HS-27A (cell line): ENCODE measurements at regions not wholly inside any gene's neighbourhood (a gene's known extent, or its start where the extent isn't known, plus 50 kb on each side); places are given as distances from the start of the nearest gene placed in this dataset.
"Not testable (repeated sequence)": the region's sequence is repeated elsewhere in the genome, so short reads cannot be mapped to it uniquely, and the experiment has no call there.

Experiments
- DNase-seq: peaks from one replicate; pipeline ENCODE4 v3.0.0-alpha.2; 2012; ENCODE audit warnings: low read depth, missing footprints

DNA sequence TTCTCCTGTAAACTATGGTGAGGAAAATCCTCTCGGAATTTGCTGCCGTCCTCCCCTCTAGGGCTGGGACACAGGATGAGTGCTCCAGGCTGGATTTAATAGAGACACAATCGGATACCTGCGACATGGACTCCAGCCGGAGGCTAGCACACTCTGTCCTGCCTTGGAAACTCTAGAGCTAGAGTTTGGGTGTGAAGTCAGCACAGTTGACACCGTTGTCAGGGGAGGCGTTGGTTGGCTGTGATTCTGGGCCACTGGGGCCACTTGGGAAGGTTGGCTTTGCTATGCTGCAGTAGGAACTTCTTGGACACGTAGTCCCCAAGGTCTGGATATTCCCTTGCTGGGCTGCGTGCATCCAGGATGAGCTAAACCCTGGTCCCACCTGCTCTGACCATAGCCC, 169.4 kb downstream of the NRN1 start:
- DNase-seq, result no peak

- not testable (repeated sequence) for DNase-seq
Measured at GRCh38 chr6:5836597-5836996, 170.1 kb downstream of the NRN1 start.

GRCh38 chr6:5833120-5833519, 173.6 kb downstream of the NRN1 start:
- no peak for DNase-seq

DNA sequence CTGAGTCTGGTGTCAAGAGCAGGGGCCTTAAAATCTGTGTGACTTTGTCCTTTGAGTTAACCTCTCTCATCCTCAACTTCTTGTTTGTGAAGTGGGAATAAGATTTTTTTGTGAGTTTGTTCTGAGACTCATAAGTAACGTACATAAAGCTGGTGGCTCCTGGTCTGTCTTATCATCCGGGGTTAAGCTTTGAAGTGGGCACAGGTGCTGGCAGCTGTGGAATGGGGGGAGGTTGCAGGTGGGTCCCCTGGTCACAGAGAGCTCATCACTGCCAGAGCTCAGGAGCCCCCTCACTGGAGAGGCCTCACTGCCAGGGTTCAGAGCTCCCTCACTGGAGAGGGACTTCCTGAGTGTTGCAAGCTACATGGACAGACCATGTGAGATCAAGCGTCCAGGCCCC, 174.1 kb downstream of the NRN1 start:
- DNase-seq, result no peak

DNA sequence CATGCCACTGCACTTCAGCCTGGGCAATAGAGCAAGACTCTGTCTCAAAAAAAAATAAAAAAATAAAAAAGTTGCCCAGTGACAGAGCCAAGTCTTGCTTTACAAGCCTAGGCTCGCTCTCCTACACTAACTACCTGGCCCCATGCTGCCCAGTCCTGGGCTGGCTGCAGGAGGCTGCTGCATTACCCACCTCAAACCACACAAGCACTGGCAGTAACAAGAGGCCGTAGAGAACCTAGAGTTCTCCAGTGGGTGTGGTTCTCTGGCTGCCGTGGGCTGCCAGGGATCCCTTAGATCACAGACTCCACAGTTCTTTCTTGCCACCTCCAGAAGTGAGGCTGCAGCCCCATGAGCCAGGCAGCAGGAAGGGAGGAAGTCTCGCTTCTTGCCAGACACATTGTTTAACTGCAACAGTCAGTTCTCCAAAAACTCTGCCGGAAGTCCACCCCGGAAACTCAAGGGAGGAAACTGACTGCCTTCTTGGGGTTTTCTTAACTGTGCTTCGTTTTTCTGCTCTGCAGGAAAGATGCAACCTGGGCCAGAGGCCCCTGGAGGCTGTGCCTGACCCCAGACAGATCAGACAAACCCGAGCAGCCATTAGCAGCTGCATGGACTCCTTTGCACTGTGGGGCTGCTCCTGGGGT, 175.4 kb downstream of the NRN1 start:
- not testable (repeated sequence) for DNase-seq

DNA sequence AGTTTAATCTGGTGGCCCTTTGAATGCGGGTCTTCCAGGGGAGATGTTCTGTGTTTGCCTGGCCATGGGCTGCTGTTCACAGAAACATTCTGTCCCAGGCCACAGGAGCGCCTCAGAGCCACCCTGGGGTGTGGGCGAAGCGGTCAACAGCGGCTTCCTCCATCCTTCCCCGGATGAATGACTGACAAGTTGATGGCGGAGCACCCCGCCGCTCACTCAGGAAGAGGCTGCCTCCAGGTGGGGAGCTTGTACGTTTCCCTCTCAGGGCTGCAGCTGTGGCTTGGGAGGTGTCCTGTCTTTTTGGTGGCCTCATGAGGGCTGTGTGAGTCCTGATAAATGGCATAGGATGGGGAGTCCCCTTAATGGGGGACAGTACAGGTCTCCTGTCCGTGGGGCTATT, 178.4 kb downstream of the NRN1 start:
- no peak for DNase-seq

DNA sequence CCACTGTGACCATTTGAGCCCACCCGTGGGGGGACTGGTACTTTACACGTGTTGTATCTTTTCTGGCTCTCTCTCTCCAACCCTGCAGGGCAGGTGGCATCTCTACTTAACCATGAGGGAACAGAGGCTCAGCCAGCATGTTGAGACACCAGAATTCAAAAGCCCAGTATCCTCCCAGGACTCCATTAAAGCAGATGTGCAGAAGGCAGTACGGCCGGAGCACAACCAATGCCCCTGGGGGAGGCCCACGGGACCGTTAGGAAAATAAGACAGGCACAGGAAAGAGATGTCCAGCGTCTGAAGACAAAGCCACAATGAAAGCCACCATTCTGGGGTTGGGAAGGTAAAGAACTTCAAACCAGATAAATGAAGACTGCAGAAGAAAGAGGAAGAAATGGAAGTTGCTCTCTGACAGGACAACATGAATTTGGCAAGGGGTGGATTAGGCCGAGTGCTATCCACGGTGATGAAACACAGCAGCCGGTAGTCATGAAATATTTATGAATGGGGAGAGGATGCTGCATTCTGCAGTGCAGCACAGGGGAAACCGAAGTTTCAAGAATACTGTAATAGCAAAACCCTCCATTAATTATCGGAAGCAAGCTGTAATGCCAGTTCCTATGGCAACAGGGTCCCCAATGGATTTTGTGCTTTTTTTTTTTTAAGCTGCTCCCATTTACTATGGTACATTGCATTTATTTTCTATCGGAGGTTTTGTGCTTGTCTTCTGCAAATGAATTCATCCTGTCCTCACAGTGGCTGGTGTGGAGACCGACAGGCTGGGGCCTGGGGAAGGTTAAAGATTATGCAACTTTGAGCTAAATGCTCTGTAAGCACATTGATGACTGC, 179.4 kb downstream of the NRN1 start:
- DNase-seq, result no peak

- not testable (repeated sequence) for DNase-seq
Measured at GRCh38 chr6:5824382-5824983, 182.2 kb downstream of the NRN1 start.
